ENCODE measurements at regions not wholly inside any gene's neighbourhood (a gene's known extent, or its start where the extent isn't known, plus 50 kb on each side); places are given as distances from the start of the nearest gene placed in this dataset.
"Not testable (repeated sequence)": the region's sequence is repeated elsewhere in the genome, so short reads cannot be mapped to it uniquely, and the experiment has no call there.

DNA sequence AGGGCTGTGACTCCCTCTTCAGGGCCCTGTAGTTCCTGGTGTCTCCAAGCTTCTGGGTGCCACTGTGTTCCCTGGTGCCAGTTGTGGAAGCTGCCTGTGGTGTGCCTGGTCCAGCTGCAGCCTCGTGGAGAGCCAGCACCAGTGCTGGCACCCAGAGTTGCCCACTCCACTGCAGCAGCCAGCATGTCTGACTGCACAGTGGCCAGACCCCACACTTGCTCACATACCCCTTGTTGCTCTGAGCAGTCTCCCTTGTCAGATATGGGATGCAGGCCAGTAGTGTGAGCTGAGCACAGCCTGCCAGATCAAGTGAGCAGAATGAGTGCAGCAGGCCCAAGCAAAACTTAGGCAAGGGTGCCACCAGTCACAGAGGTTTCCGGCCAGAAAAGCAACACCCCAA, 108.6 kb downstream of the ZMAT1 start:
- H3K27ac ChIP-seq = no peak overlapping the region
- no peak for TF ChIP-seq CTCF (conservative IDR thresholded peaks at IDR 0.05)

DNA sequence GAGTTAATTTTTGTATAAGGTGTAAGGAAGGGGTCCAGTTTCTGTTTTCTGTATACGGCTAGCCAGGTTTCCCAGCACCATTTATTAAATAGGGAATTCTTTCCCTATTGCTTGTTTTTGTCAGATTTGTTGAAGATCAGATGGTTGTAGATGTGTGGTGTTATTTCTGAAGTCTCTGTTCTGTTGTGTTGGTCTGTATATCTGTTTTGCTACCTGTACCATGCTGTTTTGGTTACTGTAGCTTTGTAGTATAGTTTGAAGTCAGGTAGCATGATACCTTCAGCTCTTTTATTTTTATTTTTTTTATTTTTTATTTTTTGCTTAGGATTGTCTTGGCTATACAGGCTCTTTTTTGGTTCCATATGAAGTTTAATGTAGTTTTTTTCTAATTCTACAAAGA, 114.1 kb downstream of the ZMAT1 start:
- H3K27ac ChIP-seq = not testable (repeated sequence)

DNA sequence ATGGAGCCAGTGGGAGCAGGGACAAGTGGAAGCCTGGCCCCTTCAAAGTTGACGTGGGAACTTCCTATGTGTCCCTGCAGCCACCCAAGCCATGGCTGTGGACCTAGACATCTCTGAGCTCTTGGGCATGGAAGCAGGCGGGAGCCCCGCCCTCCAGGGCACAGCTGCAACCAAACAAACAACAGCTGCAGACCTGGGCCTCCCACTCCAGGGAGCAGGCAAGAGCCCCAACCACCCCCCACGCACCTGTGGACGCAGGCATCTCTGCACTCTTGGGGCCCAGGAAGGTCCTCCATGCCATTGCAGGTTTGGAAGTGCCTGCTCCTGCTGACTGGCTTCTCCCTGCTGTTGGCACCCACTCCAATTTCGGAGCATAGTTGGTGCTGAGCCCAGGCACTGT, 118.6 kb downstream of the ZMAT1 start:
- no peak for TF ChIP-seq CTCF (conservative IDR thresholded peaks at IDR 0.05)
- no peak overlapping the region for H3K27ac ChIP-seq

DNA sequence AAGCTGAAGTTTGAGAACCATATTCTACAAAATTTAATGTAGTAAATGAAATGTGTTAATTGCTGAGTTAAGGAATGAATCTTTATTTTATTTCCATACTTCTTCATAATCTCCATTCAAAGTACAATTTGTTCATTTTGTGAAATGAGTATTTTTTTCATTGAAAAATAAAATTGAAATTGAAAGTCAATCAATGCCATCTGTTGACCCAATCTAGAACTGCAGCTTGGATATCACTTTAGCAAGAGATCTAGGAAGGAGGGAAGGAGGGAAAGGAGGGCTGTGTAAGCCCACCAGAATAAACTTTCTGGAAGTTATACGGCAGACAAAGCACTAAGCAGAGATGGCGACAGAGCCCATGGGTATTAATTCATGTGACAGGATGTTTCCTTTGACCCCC, 128.4 kb downstream of the ZMAT1 start:
- TF ChIP-seq CTCF (conservative IDR thresholded peaks at IDR 0.05) = peak; percentile 34
- H3K27ac ChIP-seq = no peak overlapping the region

- TF ChIP-seq CTCF (conservative IDR thresholded peaks at IDR 0.05) = peak; percentile 54
- H3K27ac ChIP-seq = no peak overlapping the region
Measured at GRCh38 chrX:101799387-101799786, 132.4 kb downstream of the ZMAT1 start.

DNA sequence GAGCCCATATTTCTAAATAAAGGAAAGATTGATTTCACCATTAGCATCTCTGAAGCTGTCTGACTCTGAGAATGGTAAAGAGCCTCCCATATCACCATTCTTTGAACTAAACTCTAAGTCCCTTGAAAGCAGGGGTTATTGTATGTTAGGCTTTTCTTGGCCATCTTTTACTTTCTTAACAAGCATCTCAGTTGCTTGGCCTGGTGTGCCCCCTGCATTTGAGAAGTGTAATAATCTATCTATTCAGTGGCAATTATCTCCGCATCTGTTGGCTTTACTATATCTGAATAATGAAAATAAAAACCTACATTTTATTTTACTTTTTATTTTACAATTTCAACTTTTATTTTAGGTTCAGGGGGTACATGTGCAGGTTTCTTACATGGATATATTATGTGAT, 128.3 kb upstream of the ARMCX2 start:
- no peak overlapping the region for H3K27ac ChIP-seq
- TF ChIP-seq CTCF (conservative IDR thresholded peaks at IDR 0.05) = no peak

- TF ChIP-seq CTCF (conservative IDR thresholded peaks at IDR 0.05) = no peak
- H3K27ac ChIP-seq = no peak overlapping the region
Measured at GRCh38 chrX:101785142-101785541, 125.5 kb upstream of the ARMCX2 start.

- not testable (repeated sequence) for H3K27ac ChIP-seq
Measured at GRCh38 chrX:101780421-101780820, 120.8 kb upstream of the ARMCX2 start.

DNA sequence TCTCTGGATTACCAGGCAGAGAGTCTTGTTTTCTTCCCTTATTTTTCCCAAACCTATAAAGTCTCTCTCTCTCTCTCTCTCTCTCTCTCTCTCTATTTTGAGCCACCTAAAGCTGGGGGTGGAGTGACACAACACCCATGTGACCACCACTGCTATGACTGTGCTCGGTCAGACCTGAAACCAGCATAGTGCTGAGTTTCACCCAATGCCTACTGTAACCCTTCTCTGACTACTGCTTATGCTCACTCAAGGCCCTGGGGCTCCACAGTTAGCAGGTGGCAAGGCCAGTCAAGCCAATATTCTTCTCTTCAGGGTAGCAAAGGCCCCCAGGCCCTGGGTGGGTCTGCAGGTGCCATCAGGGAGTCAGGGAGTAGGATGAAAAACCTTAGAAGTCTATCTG, 114.7 kb upstream of the ARMCX2 start:
- no peak for TF ChIP-seq CTCF (conservative IDR thresholded peaks at IDR 0.05)
- no peak overlapping the region for H3K27ac ChIP-seq

All from VCaP (cell line).